ENCODE measurements at regions not wholly inside any gene's neighbourhood (a gene's known extent, or its start where the extent isn't known, plus 50 kb on each side); places are given as distances from the start of the nearest gene placed in this dataset.
"Not testable (repeated sequence)": the region's sequence is repeated elsewhere in the genome, so short reads cannot be mapped to it uniquely, and the experiment has no call there.

- dilution Hi-C loops (cut with MboI; ENCODE audit: extremely low pct_ligation_motif_present, low sequenced_read_pairs), result no loop called here
- H2AFZ ChIP-seq (ENCODE audit: control insufficient read depth, low read length), result peak overlapping the region; percentile 58
- no peak overlapping the region for H3K27ac ChIP-seq (ENCODE audit: control insufficient read depth, insufficient read depth, low read length)
- TF ChIP-seq CTCF (optimal IDR thresholded peaks at IDR 0.05 in 1 of 3, IDR thresholded peaks at IDR 0.05 in 1 of 3, conservative IDR thresholded peaks at IDR 0.05 in 1 of 3; ENCODE audit: extremely low read depth in 1 of 3, insufficient read depth in 2 of 3, low read length in 3 of 3), result no peak
- TF ChIP-seq EZH2 (IDR thresholded peaks at IDR 0.05; ENCODE audit: low read length), result no peak
- no peaks in the 10 kb centered on the region for H3K4me1 ChIP-seq (ENCODE audit: control insufficient read depth, extremely low read depth, insufficient read depth, low read length)
- DNase-seq (ENCODE audit: low read depth, low spot score) (no peak), FAIRE-seq (no peak)
- H3K9ac ChIP-seq (ENCODE audit: control insufficient read depth, extremely low read depth, insufficient read depth, low read length), result no peak overlapping the region
- no peaks in the 10 kb centered on the region for H3K27me3 ChIP-seq (ENCODE audit: control insufficient read depth, extremely low read depth, insufficient read depth, low read length)
- H3K9me1 ChIP-seq (ENCODE audit: control insufficient read depth, extremely low read depth, insufficient read depth, low read length), result no peaks in the 10 kb centered on the region
- no peaks in the 10 kb centered on the region for H3K79me2 ChIP-seq (ENCODE audit: control insufficient read depth, insufficient read depth, low read length)
- peak overlapping the region; percentile 8 for H3K4me2 ChIP-seq (ENCODE audit: control insufficient read depth, extremely low read depth, insufficient read depth, low read depth, low read length)
- H4K20me1 ChIP-seq (ENCODE audit: control insufficient read depth, extremely low read depth, insufficient read depth, low read length), result no peaks in the 10 kb centered on the region
- H3K4me3 ChIP-seq (ENCODE audit: control insufficient read depth in 2 of 3, extremely low read depth in 1 of 3, insufficient read depth in 2 of 3, low read depth in 1 of 3, low read length in 3 of 3), result no peak overlapping the region
- no peaks in the 10 kb centered on the region for H3K9me3 ChIP-seq (ENCODE audit: control insufficient read depth, low read depth, low read length)
- no peaks in the 10 kb centered on the region for H3K36me3 ChIP-seq (ENCODE audit: control insufficient read depth in 2 of 2, extremely low read depth in 1 of 2, insufficient read depth in 2 of 2, low read length in 2 of 2)
These were observed 146.1 kb upstream of the BCHE start for GRCh38 chr3:165983284-165983683.

- dilution Hi-C loops (cut with MboI; ENCODE audit: extremely low pct_ligation_motif_present, low sequenced_read_pairs), result no loop called here
- TF ChIP-seq EZH2 (IDR thresholded peaks at IDR 0.05; ENCODE audit: low read length) (no peak), CTCF (optimal IDR thresholded peaks at IDR 0.05 in 1 of 3, IDR thresholded peaks at IDR 0.05 in 1 of 3, conservative IDR thresholded peaks at IDR 0.05 in 1 of 3; ENCODE audit: extremely low read depth in 1 of 3, insufficient read depth in 2 of 3, low read length in 3 of 3) (no peak)
- Histone ChIP-seq H3K9me1 (ENCODE audit: control insufficient read depth, extremely low read depth, insufficient read depth, low read length) (no peaks in the 10 kb centered on the region), H3K4me2 (ENCODE audit: control insufficient read depth, extremely low read depth, insufficient read depth, low read depth, low read length) (no peak overlapping the region), H4K20me1 (ENCODE audit: control insufficient read depth, extremely low read depth, insufficient read depth, low read length) (no peaks in the 10 kb centered on the region), H3K4me1 (ENCODE audit: control insufficient read depth, extremely low read depth, insufficient read depth, low read length) (no peaks in the 10 kb centered on the region), H3K36me3 (ENCODE audit: control insufficient read depth in 2 of 2, extremely low read depth in 1 of 2, insufficient read depth in 2 of 2, low read length in 2 of 2) (no peaks in the 10 kb centered on the region), H3K27ac (ENCODE audit: control insufficient read depth, insufficient read depth, low read length) (no peak overlapping the region), H3K4me3 (ENCODE audit: control insufficient read depth in 2 of 3, extremely low read depth in 1 of 3, insufficient read depth in 2 of 3, low read depth in 1 of 3, low read length in 3 of 3) (no peak overlapping the region), H3K27me3 (ENCODE audit: control insufficient read depth, extremely low read depth, insufficient read depth, low read length) (no peaks in the 10 kb centered on the region), H2AFZ (ENCODE audit: control insufficient read depth, low read length) (no peak overlapping the region), H3K79me2 (ENCODE audit: control insufficient read depth, insufficient read depth, low read length) (no peaks in the 10 kb centered on the region), H3K9ac (ENCODE audit: control insufficient read depth, extremely low read depth, insufficient read depth, low read length) (no peak overlapping the region), H3K9me3 (ENCODE audit: control insufficient read depth, low read depth, low read length) (no peaks in the 10 kb centered on the region)
- DNase-seq (ENCODE audit: low read depth, low spot score), result no peak
- FAIRE-seq, result no peak
These were observed 144.1 kb upstream of the BCHE start for GRCh38 chr3:165981318-165981717.

- H3K9me3 ChIP-seq (ENCODE audit: control insufficient read depth, low read depth, low read length); H3K4me3 ChIP-seq (ENCODE audit: control insufficient read depth in 2 of 3, extremely low read depth in 1 of 3, insufficient read depth in 2 of 3, low read depth in 1 of 3, low read length in 3 of 3); H3K4me2 ChIP-seq (ENCODE audit: control insufficient read depth, extremely low read depth, insufficient read depth, low read depth, low read length); H3K9ac ChIP-seq (ENCODE audit: control insufficient read depth, extremely low read depth, insufficient read depth, low read length); FAIRE-seq; H3K27me3 ChIP-seq (ENCODE audit: control insufficient read depth, extremely low read depth, insufficient read depth, low read length); H4K20me1 ChIP-seq (ENCODE audit: control insufficient read depth, extremely low read depth, insufficient read depth, low read length); H2AFZ ChIP-seq (ENCODE audit: control insufficient read depth, low read length); DNase-seq (ENCODE audit: low read depth, low spot score); H3K4me1 ChIP-seq (ENCODE audit: control insufficient read depth, extremely low read depth, insufficient read depth, low read length); H3K9me1 ChIP-seq (ENCODE audit: control insufficient read depth, extremely low read depth, insufficient read depth, low read length); H3K79me2 ChIP-seq (ENCODE audit: control insufficient read depth, insufficient read depth, low read length); H3K36me3 ChIP-seq (ENCODE audit: control insufficient read depth in 2 of 2, extremely low read depth in 1 of 2, insufficient read depth in 2 of 2, low read length in 2 of 2); H3K27ac ChIP-seq (ENCODE audit: control insufficient read depth, insufficient read depth, low read length); dilution Hi-C loops (cut with MboI; ENCODE audit: extremely low pct_ligation_motif_present, low sequenced_read_pairs): not testable (repeated sequence)
These were observed 123.6 kb upstream of the BCHE start for GRCh38 chr3:165960825-165961224.

Measured in keratinocyte (primary cell).